ENCODE measurements at regions not wholly inside any gene's neighbourhood (a gene's known extent, or its start where the extent isn't known, plus 50 kb on each side); places are given as distances from the start of the nearest gene placed in this dataset.
A peak's percentile ranks its signal among the peaks of the same experiment; 100 is the strongest.

DNA sequence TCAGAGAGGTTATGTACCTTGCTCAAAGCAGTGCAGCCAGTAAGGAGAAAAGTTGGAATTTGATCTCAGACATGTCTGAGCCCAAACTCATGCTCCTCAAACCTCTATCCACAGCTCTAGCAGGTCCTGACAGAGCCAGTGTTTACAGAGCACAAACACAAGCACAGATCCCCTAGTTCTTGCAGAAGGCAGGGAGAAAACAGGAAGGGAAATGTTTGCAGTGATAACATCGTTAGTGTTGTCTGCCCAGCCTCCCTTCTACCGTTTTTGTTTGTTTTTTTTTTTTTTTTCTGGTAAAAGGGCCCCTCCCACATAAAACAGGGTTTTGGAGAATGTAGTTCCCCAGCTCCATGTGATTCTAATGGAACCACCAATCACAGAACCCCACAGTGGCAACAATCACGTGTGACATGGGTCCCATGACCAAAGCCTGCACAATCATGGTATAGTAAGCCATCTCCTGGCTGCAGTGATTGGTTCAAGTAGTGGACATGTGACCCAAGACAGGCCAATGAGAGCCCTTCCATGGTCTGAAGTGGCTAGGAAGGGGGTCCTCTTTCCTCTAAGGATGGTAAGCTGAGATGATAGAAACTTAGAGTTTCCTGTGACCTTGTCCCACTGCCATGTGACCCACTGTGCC is 513.4 kb downstream of the MED13L start:
- Histone ChIP-seq H3K36me3 (ENCODE audit: insufficient read depth in 1 of 2, low read depth in 1 of 2) (no peaks in the 10 kb centered on the region), H3K4me3 (no peak overlapping the region), H3K4me1 (no peaks in the 10 kb centered on the region), H3K27me3 (ENCODE audit: insufficient read depth in 3 of 3, low read length in 2 of 3) (peaks cover 0 to 2% (median 0%) of the 10 kb centered on the region in 3 donors), H3K27ac (no peak overlapping the region), H3K9me3 (no peaks in the 10 kb centered on the region)
- DNase-seq = no peak
- no peak for ATAC-seq
- TF ChIP-seq, protein P1, sequence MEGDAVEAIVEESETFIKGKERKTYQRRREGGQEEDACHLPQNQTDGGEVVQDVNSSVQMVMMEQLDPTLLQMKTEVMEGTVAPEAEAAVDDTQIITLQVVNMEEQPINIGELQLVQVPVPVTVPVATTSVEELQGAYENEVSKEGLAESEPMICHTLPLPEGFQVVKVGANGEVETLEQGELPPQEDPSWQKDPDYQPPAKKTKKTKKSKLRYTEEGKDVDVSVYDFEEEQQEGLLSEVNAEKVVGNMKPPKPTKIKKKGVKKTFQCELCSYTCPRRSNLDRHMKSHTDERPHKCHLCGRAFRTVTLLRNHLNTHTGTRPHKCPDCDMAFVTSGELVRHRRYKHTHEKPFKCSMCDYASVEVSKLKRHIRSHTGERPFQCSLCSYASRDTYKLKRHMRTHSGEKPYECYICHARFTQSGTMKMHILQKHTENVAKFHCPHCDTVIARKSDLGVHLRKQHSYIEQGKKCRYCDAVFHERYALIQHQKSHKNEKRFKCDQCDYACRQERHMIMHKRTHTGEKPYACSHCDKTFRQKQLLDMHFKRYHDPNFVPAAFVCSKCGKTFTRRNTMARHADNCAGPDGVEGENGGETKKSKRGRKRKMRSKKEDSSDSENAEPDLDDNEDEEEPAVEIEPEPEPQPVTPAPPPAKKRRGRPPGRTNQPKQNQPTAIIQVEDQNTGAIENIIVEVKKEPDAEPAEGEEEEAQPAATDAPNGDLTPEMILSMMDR (IDR thresholded peaks at IDR 0.05) = no peak
- WGBS, 3 donors = 25 to 39% (median 34%) methylated on average over 3 of the region's 3 CpGs
- intact Hi-C loops (cut with DNase I) = no loop called here

DNA sequence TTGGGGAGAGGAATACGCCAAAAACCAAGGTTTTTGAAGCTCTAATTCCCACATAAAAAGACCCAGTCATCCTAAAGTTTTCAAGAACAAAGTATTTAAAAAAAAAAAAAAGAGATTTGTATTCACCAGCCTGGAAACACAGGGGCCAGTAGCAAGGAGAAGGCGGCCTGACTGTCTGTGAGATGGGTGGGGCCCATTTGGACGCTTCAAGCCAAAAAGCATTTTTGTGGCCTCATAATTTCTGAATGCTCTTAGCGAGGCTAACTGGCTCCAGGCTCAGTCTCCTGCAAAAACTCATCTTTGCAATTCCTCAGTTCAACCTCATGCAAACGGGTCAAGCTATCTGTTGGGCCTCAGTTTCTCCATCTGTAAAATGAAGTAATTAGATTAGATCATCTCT is 514.1 kb downstream of the MED13L start:
- no peaks in the 10 kb centered on the region for H3K36me3 ChIP-seq (ENCODE audit: insufficient read depth in 1 of 2, low read depth in 1 of 2)
- no peaks in the 10 kb centered on the region for H3K4me1 ChIP-seq
- no peak overlapping the region for H3K4me3 ChIP-seq
- WGBS, 3 donors = 56 to 70% (median 67%) methylated on average over 5 of the region's 5 CpGs
- ATAC-seq = no peak
- intact Hi-C loops (cut with DNase I) = no loop called here
- H3K27ac ChIP-seq = no peak overlapping the region
- H3K9me3 ChIP-seq = no peaks in the 10 kb centered on the region
- no peak for DNase-seq
- H3K27me3 ChIP-seq (ENCODE audit: insufficient read depth in 3 of 3, low read length in 2 of 3) = peaks cover 0 to 2% (median under 1%) of the 10 kb centered on the region in 3 donors
- TF ChIP-seq, protein P1 (IDR thresholded peaks at IDR 0.05) = no peak

DNA sequence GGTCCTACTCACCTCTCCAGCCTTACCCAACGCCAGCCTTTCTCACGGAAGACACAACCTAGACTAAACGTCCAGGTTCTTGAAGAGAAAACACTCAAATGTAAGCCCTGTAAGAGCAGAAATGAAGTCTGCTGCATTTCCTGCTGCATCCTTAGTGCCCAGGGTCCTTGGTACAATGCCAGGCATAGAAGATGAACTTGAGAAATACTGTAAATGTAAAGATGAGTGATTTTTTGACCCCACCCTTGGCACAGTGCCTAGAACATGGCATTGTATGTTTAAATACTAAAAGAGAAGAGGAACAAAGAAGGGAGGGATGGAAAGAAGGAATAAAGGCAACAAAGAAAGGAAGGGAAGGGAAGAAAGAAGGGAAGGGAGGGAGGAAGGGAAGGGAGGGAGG is 514.6 kb downstream of the MED13L start:
- Histone ChIP-seq H3K4me1 (no peaks in the 10 kb centered on the region), H3K27me3 (ENCODE audit: insufficient read depth in 3 of 3, low read length in 2 of 3) (peaks cover 0 to 5% (median 2%) of the 10 kb centered on the region in 3 donors), H3K27ac (no peak overlapping the region), H3K9me3 (no peaks in the 10 kb centered on the region), H3K36me3 (ENCODE audit: insufficient read depth in 1 of 2, low read depth in 1 of 2) (no peaks in the 10 kb centered on the region), H3K4me3 (no peak overlapping the region)
- ATAC-seq (no peak), DNase-seq (no peak)
- WGBS, 3 donors = 75 to 76% (median 75%) methylated on average over 3 of the region's 3 CpGs
- TF ChIP-seq, protein P1 (IDR thresholded peaks at IDR 0.05) = no peak
- intact Hi-C loops (cut with DNase I) = no loop called here

DNA sequence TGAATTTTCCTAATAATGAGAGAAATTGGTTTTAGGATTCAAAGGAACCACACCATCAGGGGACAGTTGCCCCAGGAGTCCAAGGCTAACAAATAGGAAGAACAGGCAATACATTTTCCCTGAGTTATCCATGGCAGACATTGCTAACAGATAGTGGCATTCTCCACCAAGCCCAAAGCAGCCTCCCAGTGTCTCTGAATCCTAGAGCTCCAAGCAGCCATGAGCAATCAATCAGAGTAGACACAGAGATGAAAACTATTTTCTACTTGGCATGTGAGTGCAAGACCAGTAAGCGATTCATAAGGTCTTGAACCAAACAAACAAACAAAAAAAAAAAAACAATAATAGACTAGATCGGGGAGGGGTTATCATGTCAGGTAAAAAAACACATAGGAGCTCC is 515.7 kb downstream of the MED13L start:
- H3K4me3 ChIP-seq = no peak overlapping the region
- DNase-seq (no peak), ATAC-seq (peak in 1 of 4 donors; percentile 70)
- H3K27me3 ChIP-seq (ENCODE audit: insufficient read depth in 3 of 3, low read length in 2 of 3) = peaks cover 0 to 11% (median 2%) of the 10 kb centered on the region in 3 donors
- intact Hi-C loops (cut with DNase I) = no loop called here
- H3K4me1 ChIP-seq = no peaks in the 10 kb centered on the region
- H3K36me3 ChIP-seq (ENCODE audit: insufficient read depth in 1 of 2, low read depth in 1 of 2) = no peaks in the 10 kb centered on the region
- 75 to 83% (median 81%) methylated on average over 2 of the region's 2 CpGs for WGBS, 3 donors
- TF ChIP-seq, protein P1 (IDR thresholded peaks at IDR 0.05) = no peak
- H3K27ac ChIP-seq = no peak overlapping the region
- no peaks in the 10 kb centered on the region for H3K9me3 ChIP-seq

DNA sequence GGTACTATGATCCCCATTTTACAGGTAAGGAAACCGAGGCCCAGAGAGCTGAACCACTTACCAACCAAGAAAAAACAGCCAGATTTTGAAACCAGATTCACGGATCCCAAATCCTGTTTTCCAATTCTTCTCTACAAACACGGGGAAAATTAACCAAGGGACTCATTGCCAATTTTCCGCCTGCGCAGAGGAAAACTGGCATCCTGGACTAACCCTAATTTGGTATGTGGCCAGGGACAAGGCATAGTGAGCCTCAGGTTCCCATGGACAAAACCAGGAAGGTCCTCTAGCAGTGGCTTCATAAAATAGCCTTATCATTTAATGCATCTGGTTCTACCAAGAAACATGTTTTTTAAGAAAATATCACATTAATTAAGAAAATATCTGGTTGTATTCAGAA is 517.3 kb downstream of the MED13L start:
- H3K36me3 ChIP-seq (ENCODE audit: insufficient read depth in 1 of 2, low read depth in 1 of 2) = no peaks in the 10 kb centered on the region
- DNase-seq (no peak), ATAC-seq (no peak)
- intact Hi-C loops (cut with DNase I) = no loop called here
- peaks cover 2 to 22% (median 2%) of the 10 kb centered on the region in 3 donors for H3K27me3 ChIP-seq (ENCODE audit: insufficient read depth in 3 of 3, low read length in 2 of 3)
- TF ChIP-seq, protein P1 (IDR thresholded peaks at IDR 0.05) = no peak
- no peak overlapping the region for H3K27ac ChIP-seq
- no peaks in the 10 kb centered on the region for H3K4me1 ChIP-seq
- no peak overlapping the region for H3K4me3 ChIP-seq
- WGBS, 3 donors = 32 to 56% (median 46%) methylated on average over 5 of the region's 5 CpGs
- H3K9me3 ChIP-seq = no peaks in the 10 kb centered on the region

Measured in psoas muscle (tissue), 7 donors.